OCI-LY1 (cell line): ENCODE measurements at regions not wholly inside any gene's neighbourhood (a gene's known extent, or its start where the extent isn't known, plus 50 kb on each side); places are given as distances from the start of the nearest gene placed in this dataset.

Experiments
- H2AFZ ChIP-seq: fragments of 200-600 bp; sonication (generic), shearing (Covaris generic); 2 replicates; pipeline ENCODE4 v1.6.0; 2014; ENCODE audit warnings: antibody characterized with exemption, mild to moderate bottlenecking, low read length
- H3F3A ChIP-seq: fragments of 200-600 bp; sonication (generic), shearing (Covaris generic); 2 replicates; pipeline ENCODE4 v1.6.0; 2014; ENCODE audit warnings: mild to moderate bottlenecking, antibody characterized with exemption, low read length, moderate library complexity; ENCODE audit not compliant: insufficient read depth
- H3K27ac ChIP-seq: fragments of 200-600 bp; sonication (generic); 2 replicates; pipeline ENCODE4 v1.5.1; 2014; ENCODE audit warnings: low read length, mixed run types, mild to moderate bottlenecking, low read depth; ENCODE audit not compliant: poor library complexity, severe bottlenecking
- H3K27me3 ChIP-seq: fragments of 200-600 bp; sonication (generic); 2 replicates; pipeline ENCODE4 v1.6.0; 2014; ENCODE audit warnings: antibody characterized with exemption, mild to moderate bottlenecking, low read length, moderate library complexity; ENCODE audit not compliant: insufficient read depth
- H3K36me3 ChIP-seq: fragments of 200-600 bp; sonication (generic); 2 replicates; pipeline ENCODE4 v1.6.1; 2014; ENCODE audit warnings: mild to moderate bottlenecking, antibody characterized with exemption, low read length, moderate library complexity, mixed read lengths; ENCODE audit not compliant: insufficient read depth
- H3K4me1 ChIP-seq: fragments of 200-600 bp; sonication (generic); 2 replicates; pipeline ENCODE4 v1.5.1; 2014; ENCODE audit warnings: mild to moderate bottlenecking, low read length, moderate library complexity; ENCODE audit not compliant: insufficient read depth, severe bottlenecking
- H3K4me2 ChIP-seq: fragments of 200-600 bp; sonication (generic), shearing (Covaris generic); 2 replicates; pipeline ENCODE4 v1.6.1; 2014; ENCODE audit warnings: low read length
- H3K4me3 ChIP-seq: fragments of 200-600 bp; sonication (generic); 2 replicates; pipeline ENCODE4 v1.5.1; 2014; ENCODE audit warnings: low read length, low read depth, mild to moderate bottlenecking, mixed read lengths; ENCODE audit not compliant: poor library complexity, severe bottlenecking
- H3K79me2 ChIP-seq: fragments of 200-600 bp; shearing (Covaris generic); 2 replicates; pipeline ENCODE4 v1.6.1; 2016; ENCODE audit warnings: mixed run types, low read length, mixed read lengths; ENCODE audit not compliant: insufficient read depth
- H3K9ac ChIP-seq: fragments of 200-600 bp; sonication (generic), shearing (Covaris generic); 2 replicates; pipeline ENCODE4 v1.6.1; 2014; ENCODE audit warnings: mild to moderate bottlenecking, low read length, mixed read lengths
- H3K9me2 ChIP-seq: fragments of 200-600 bp; sonication (generic), shearing (Covaris generic); 2 replicates; pipeline ENCODE4 v1.6.1; 2014; ENCODE audit warnings: low read depth, mild to moderate bottlenecking, low read length, mixed read lengths
- H3K9me3 ChIP-seq: fragments of 200-600 bp; shearing (Covaris generic); 2 replicates; pipeline ENCODE4 v1.6.1; 2014; ENCODE audit warnings: low read length, mixed read lengths
- H4K20me1 ChIP-seq: fragments of 200-600 bp; sonication (generic), shearing (Covaris generic); 2 replicates; pipeline ENCODE4 v1.6.0; 2016; ENCODE audit warnings: mild to moderate bottlenecking, low read length; ENCODE audit not compliant: insufficient read depth
- CTCF ChIP-seq: fragments of 200-600 bp; sonication (generic), shearing (Covaris generic); IDR thresholded peaks from 2 replicates; pipeline ENCODE4 v1.5.1; 2017; ENCODE audit warnings: mild to moderate bottlenecking, antibody characterized with exemption, low read length, moderate library complexity, mixed read lengths
- EZH2 ChIP-seq: fragments of 200-600 bp; sonication (generic), shearing (Covaris generic); IDR thresholded peaks from 2 replicates; pipeline ENCODE4 v1.8.0; 2017; ENCODE audit warnings: borderline replicate concordance, mixed run types, mild to moderate bottlenecking, antibody characterized with exemption, low read length, moderate library complexity, mixed read lengths

GRCh38 chr2:8036366-8036765 is 645.5 kb upstream of the ID2 start:
- Histone ChIP-seq H4K20me1 (no peaks in the 10 kb centered on the region), H3K4me2 (no peak overlapping the region), H3K4me1 (no peaks in the 10 kb centered on the region), H3K9ac (no peak overlapping the region), H3K27me3 (no peaks in the 10 kb centered on the region), H3K79me2 (no peaks in the 10 kb centered on the region), H3K9me2 (no peaks in the 10 kb centered on the region), H3K4me3 (no peak overlapping the region), H3K9me3 (no peaks in the 10 kb centered on the region), H3F3A (no peaks in the 10 kb centered on the region), H3K27ac (no peak overlapping the region), H2AFZ (no peak overlapping the region), H3K36me3 (no peaks in the 10 kb centered on the region)
- TF ChIP-seq EZH2, result no peak
- TF ChIP-seq CTCF, result no peak

- Histone ChIP-seq H3K27ac (no peak overlapping the region), H3F3A (no peaks in the 10 kb centered on the region), H3K9ac (no peak overlapping the region), H4K20me1 (no peaks in the 10 kb centered on the region), H3K4me3 (no peak overlapping the region), H3K4me2 (no peak overlapping the region), H2AFZ (no peak overlapping the region), H3K4me1 (no peaks in the 10 kb centered on the region), H3K27me3 (no peaks in the 10 kb centered on the region), H3K36me3 (no peaks in the 10 kb centered on the region; the same call in 1 of the 2 replicates), H3K9me2 (no peaks in the 10 kb centered on the region), H3K79me2 (no peaks in the 10 kb centered on the region), H3K9me3 (no peaks in the 10 kb centered on the region)
- no peak for TF ChIP-seq CTCF
- TF ChIP-seq EZH2, result no peak
Measured at GRCh38 chr2:8039732-8040131, 642.1 kb upstream of the ID2 start.

GRCh38 chr2:8043295-8043694 is 638.6 kb upstream of the ID2 start:
- no peak for TF ChIP-seq EZH2
- no peak for TF ChIP-seq CTCF

More at GRCh38 chr2:8043295-8043694, 638.6 kb upstream of the ID2 start:
- Histone ChIP-seq H3K9ac (no peak overlapping the region), H3K9me2 (no peaks in the 10 kb centered on the region), H2AFZ (no peak overlapping the region), H3K36me3 (no peaks in the 10 kb centered on the region; the same call in 1 of the 2 replicates), H3K4me2 (no peak overlapping the region), H3K4me3 (no peak overlapping the region), H3K9me3 (no peaks in the 10 kb centered on the region), H3K79me2 (no peaks in the 10 kb centered on the region), H3F3A (no peaks in the 10 kb centered on the region), H3K27me3 (no peaks in the 10 kb centered on the region), H3K4me1 (no peaks in the 10 kb centered on the region), H4K20me1 (no peaks in the 10 kb centered on the region), H3K27ac (no peak overlapping the region)
